ENCODE measurements at regions not wholly inside any gene's neighbourhood (a gene's known extent, or its start where the extent isn't known, plus 50 kb on each side); places are given as distances from the start of the nearest gene placed in this dataset.

DNA sequence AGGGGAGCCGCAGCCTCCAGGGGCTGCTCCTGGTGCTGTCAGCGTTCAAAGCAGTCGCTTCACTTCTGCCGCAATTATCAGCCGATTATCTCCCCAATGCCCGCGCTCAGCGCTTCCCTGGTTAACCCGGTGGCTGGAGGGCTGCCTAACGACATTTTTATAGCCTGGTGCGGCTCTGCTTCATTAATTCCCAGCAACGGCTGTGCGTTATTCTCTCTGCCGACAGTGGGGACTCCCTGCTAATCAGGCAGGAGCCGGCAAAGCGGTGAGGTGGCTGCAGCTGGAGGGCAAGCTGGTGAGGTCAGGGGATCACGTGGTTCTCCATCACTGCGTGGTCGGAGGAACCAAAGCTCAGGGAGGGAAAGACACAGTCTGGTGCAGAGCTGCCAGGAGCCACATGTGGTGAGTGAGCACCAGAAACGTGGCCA lies 62.9 kb downstream of the GLRX5 start:
- ATAC-seq, result no peak
- TF ChIP-seq ZC3H10 (CRISPR knock-in tag; IDR thresholded peaks at IDR 0.05) (no peak), ARNTL (CRISPR knock-in tag; IDR thresholded peaks at IDR 0.05; ENCODE audit: borderline replicate concordance, low read depth) (no peak), CREB5 (CRISPR knock-in tag; IDR thresholded peaks at IDR 0.05; ENCODE audit: low read depth) (no peak), BACH2 (CRISPR knock-in tag; IDR thresholded peaks at IDR 0.05; ENCODE audit: borderline replicate concordance) (no peak), PPARA (CRISPR knock-in tag; IDR thresholded peaks at IDR 0.05; ENCODE audit: borderline replicate concordance) (no peak), ZFP3 (CRISPR knock-in tag; IDR thresholded peaks at IDR 0.05) (no peak), GLIS3 (CRISPR knock-in tag; IDR thresholded peaks at IDR 0.05) (no peak), CSRNP3 (CRISPR knock-in tag; IDR thresholded peaks at IDR 0.05) (no peak), PATZ1 (CRISPR knock-in tag; IDR thresholded peaks at IDR 0.05; ENCODE audit: borderline replicate concordance) (no peak), ISL1 (CRISPR knock-in tag; IDR thresholded peaks at IDR 0.05) (no peak), TOX (CRISPR knock-in tag; IDR thresholded peaks at IDR 0.05; ENCODE audit: borderline replicate concordance) (no peak), ZNF565 (CRISPR knock-in tag; conservative IDR thresholded peaks at IDR 0.05; ENCODE audit: low read depth) (no peak), POU6F1 (CRISPR knock-in tag; IDR thresholded peaks at IDR 0.05; ENCODE audit: borderline replicate concordance, low read depth) (no peak), OSR1 (CRISPR knock-in tag; IDR thresholded peaks at IDR 0.05) (no peak), ZNF8 (CRISPR knock-in tag; IDR thresholded peaks at IDR 0.05) (no peak), CSDC2 (CRISPR knock-in tag; IDR thresholded peaks at IDR 0.05) (no peak), ZNF70 (CRISPR knock-in tag; IDR thresholded peaks at IDR 0.05) (no peak), ESRRG (CRISPR knock-in tag; IDR thresholded peaks at IDR 0.05) (no peak), RARB (CRISPR knock-in tag; IDR thresholded peaks at IDR 0.05) (no peak)
- TF ChIP-seq, protein P1, sequence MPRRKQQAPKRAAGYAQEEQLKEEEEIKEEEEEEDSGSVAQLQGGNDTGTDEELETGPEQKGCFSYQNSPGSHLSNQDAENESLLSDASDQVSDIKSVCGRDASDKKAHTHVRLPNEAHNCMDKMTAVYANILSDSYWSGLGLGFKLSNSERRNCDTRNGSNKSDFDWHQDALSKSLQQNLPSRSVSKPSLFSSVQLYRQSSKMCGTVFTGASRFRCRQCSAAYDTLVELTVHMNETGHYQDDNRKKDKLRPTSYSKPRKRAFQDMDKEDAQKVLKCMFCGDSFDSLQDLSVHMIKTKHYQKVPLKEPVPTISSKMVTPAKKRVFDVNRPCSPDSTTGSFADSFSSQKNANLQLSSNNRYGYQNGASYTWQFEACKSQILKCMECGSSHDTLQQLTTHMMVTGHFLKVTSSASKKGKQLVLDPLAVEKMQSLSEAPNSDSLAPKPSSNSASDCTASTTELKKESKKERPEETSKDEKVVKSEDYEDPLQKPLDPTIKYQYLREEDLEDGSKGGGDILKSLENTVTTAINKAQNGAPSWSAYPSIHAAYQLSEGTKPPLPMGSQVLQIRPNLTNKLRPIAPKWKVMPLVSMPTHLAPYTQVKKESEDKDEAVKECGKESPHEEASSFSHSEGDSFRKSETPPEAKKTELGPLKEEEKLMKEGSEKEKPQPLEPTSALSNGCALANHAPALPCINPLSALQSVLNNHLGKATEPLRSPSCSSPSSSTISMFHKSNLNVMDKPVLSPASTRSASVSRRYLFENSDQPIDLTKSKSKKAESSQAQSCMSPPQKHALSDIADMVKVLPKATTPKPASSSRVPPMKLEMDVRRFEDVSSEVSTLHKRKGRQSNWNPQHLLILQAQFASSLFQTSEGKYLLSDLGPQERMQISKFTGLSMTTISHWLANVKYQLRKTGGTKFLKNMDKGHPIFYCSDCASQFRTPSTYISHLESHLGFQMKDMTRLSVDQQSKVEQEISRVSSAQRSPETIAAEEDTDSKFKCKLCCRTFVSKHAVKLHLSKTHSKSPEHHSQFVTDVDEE (CRISPR knock-in tag; IDR thresholded peaks at IDR 0.05), result no peak

GRCh38 chr14:95601650-95602049 lies 66.8 kb downstream of the GLRX5 start:
- ATAC-seq, result no peak
- no peak for TF ChIP-seq PPARA (CRISPR knock-in tag; IDR thresholded peaks at IDR 0.05; ENCODE audit: borderline replicate concordance)
- TF ChIP-seq PATZ1 (CRISPR knock-in tag; IDR thresholded peaks at IDR 0.05; ENCODE audit: borderline replicate concordance), result no peak
- TF ChIP-seq ZNF565 (CRISPR knock-in tag; conservative IDR thresholded peaks at IDR 0.05; ENCODE audit: low read depth), result no peak
- TF ChIP-seq, protein P1 (CRISPR knock-in tag; IDR thresholded peaks at IDR 0.05), result no peak
- TF ChIP-seq GLIS3 (CRISPR knock-in tag; IDR thresholded peaks at IDR 0.05), result no peak
- TF ChIP-seq ESRRG (CRISPR knock-in tag; IDR thresholded peaks at IDR 0.05), result no peak
- TF ChIP-seq CSRNP3 (CRISPR knock-in tag; IDR thresholded peaks at IDR 0.05), result no peak
- TF ChIP-seq OSR1 (CRISPR knock-in tag; IDR thresholded peaks at IDR 0.05), result no peak
- TF ChIP-seq ZNF70 (CRISPR knock-in tag; IDR thresholded peaks at IDR 0.05), result no peak
- no peak for TF ChIP-seq ISL1 (CRISPR knock-in tag; IDR thresholded peaks at IDR 0.05)
- TF ChIP-seq BACH2 (CRISPR knock-in tag; IDR thresholded peaks at IDR 0.05; ENCODE audit: borderline replicate concordance), result no peak
- no peak for TF ChIP-seq CSDC2 (CRISPR knock-in tag; IDR thresholded peaks at IDR 0.05)
- TF ChIP-seq ARNTL (CRISPR knock-in tag; IDR thresholded peaks at IDR 0.05; ENCODE audit: borderline replicate concordance, low read depth), result no peak
- no peak for TF ChIP-seq ZFP30 (CRISPR knock-in tag; IDR thresholded peaks at IDR 0.05)
- no peak for TF ChIP-seq TOX (CRISPR knock-in tag; IDR thresholded peaks at IDR 0.05; ENCODE audit: borderline replicate concordance)
